HG03280 (cell line): ENCODE measurements at regions not wholly inside any gene's neighbourhood (a gene's known extent, or its start where the extent isn't known, plus 50 kb on each side); places are given as distances from the start of the nearest gene placed in this dataset.

Source experiments
- ATAC-seq: cut with Tn5 transposase; IDR thresholded peaks from one replicate; pipeline ENCODE4 v1.9.1; 2021; ENCODE audit warnings: mild to moderate bottlenecking, moderate library complexity; ENCODE audit not compliant: unreplicated experiment

GRCh38 chr1:201609661-201610318, 70.9 kb downstream of the NAV1 start:
- no peak for ATAC-seq

- no peak for ATAC-seq
Measured at GRCh38 chr1:201610858-201611257, 71.9 kb downstream of the NAV1 start.

DNA sequence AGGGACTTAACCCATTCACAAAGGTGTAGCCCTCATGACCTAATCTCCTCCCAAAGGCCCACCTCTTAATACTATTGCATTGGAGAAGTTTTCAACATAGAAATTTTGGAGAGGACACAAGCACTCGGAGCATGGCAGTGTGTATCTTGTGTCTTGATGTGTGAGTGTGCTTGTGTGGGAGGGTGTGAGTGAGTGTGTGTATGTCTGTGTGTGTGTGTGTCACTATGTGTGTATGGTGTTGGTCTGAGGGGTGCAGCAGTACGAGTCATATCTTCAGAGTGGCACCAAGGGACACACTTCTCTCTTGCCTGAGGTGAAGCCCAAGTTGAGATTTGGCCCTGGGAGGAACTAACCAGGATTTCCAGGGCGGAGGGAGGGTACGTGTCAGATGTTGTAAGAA, 73.7 kb downstream of the NAV1 start:
- no peak for ATAC-seq

DNA sequence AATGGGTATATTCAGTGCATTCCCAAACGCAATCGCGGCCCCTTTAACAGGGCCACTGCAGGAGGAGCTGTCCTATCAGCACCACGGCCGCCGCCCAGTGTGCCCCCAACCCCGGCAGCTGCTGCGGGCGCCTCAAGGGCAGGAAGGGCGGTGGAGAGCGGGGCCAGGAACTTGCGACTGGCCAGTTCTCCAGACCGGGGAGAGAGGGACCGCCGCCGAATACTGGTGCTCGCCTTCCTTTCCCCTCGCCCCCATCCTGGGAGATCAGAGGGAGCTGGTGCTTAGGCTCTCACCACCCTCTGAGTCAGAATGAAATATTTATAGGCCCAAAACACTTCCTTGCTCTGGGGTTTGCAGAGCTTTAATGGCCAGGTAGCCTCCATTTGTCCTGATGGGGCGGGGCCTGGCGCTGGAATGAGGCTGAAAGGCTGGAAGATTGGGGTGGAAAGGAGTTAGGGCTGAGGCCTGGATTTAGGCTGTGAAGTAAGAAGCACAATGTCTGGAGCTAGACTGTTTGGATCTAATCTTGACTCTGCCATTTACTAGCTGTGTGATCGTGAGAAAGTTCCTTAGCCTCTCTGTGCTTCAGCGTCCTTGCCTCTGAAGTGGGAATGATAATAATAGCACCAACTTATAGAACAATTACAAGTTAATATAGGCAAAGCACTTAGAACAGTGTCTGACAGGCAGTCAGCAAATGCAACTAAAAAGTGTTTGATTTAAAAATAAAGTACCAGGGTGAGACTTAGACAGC, 75.5 kb downstream of the NAV1 start:
- ATAC-seq = no peak

DNA sequence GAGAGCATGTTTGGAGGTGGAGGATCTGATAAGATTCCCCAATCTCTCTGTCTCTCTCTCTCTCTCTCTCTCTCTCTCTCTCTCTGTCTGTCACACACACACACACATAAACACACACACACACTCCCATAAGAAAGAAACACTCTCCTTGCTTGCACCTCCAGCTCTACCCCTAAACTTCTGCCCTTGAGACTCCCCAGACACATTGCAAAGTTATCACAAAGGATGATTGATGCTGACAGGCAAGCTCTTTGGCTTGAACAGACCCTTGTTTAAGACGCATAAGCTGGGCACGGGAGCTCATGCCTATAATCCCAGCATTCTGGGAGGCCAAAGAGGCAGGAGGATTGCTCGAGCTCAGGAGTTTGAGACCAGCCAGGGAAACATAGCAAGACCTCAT, 78.2 kb downstream of the NAV1 start:
- no peak for ATAC-seq

- ATAC-seq = no peak
Measured at GRCh38 chr1:201618389-201618788, 79.5 kb downstream of the NAV1 start.

DNA sequence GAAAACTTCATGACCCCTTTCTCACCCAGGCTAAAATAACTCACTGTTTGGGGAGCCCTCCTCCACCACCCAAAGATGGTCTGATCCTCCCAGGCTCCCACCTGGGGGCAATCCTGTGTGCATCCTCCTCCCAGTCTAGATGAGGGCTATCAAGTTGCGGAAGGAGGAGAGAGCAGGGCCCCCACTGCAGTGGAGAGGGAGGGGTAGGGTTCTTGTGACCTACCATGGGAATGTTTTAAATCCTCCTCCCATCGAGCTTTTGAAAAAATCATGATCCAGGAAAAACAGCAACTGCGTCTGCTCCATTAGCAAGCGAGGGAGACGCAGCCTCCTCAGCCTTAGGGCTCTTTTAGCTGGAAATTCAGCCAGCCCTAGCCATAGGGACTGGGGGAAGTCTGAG, 80.0 kb downstream of the NAV1 start:
- ATAC-seq = no peak

DNA sequence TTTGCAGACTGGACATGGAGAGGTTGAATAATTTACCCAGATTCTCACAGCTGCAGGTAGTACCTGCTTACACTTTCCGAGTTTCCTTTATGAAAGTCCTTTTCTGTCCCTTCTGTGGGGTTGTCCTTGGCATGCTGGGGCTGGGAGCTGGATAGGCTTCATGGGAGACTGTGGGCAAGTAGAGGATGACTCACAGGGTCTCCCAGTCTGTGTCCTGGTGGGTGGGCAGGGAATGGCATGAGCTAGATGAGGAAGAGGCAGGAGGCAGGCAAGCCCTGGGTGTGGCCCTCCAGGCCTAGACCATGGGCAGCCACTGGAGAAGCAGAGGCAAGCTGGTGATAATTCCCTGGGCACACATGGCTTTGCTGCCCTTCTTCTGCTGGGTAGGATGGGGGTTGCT, 80.6 kb downstream of the NAV1 start:
- no peak for ATAC-seq

DNA sequence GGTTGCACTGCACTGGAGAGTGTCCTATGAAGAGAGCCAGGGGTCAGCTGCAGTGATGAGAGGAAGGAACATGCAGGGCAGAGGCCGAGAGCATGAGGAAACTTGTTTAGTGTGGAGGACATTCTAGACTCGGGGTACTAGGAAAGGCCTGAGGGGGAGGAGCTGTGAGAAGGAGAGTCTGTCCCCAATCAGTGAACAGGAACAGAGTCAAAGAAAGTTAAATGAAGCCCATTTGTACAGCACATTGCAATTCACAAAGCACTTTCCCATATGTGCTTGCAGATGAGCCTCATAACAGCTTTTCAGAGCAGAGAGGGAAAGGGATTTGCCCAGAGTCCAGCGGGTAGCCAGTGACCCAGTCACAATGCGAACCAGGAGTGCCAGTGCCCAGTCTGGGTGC, 83.4 kb downstream of the NAV1 start:
- ATAC-seq = no peak

DNA sequence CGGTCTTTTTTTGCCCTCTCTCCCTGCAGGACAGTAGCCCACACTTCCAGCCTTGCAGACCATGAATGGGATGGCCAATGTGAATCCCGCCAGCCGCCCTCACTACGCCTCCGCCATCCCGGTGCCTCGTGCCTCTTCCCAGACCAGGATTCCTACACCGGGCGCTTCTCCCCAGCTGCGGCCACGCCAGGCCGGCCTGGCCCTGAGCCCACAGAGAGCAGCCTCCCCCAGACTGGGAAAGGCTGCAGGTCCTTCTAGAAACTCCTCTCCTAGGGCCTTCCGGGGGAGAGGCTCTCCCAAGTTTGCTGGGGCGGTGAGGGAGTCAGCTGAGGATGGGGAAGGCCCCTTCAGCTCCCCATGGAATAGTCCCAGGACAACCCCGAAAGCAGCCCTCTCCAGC, 83.9 kb downstream of the NAV1 start:
- no peak for ATAC-seq

- no peak for ATAC-seq
Measured at GRCh38 chr1:201624741-201625225, 85.9 kb downstream of the NAV1 start.

- no peak for ATAC-seq
Measured at GRCh38 chr1:201625226-201625761, 86.4 kb downstream of the NAV1 start.

- no peak for ATAC-seq
Measured at GRCh38 chr1:201625851-201626251, 86.9 kb downstream of the NAV1 start.

- ATAC-seq = no peak
Measured at GRCh38 chr1:201626629-201627275, 87.8 kb downstream of the NAV1 start.

GRCh38 chr1:201628490-201628889, 89.6 kb downstream of the NAV1 start:
- ATAC-seq = no peak

GRCh38 chr1:201630582-201630981, 91.7 kb downstream of the NAV1 start:
- no peak for ATAC-seq

DNA sequence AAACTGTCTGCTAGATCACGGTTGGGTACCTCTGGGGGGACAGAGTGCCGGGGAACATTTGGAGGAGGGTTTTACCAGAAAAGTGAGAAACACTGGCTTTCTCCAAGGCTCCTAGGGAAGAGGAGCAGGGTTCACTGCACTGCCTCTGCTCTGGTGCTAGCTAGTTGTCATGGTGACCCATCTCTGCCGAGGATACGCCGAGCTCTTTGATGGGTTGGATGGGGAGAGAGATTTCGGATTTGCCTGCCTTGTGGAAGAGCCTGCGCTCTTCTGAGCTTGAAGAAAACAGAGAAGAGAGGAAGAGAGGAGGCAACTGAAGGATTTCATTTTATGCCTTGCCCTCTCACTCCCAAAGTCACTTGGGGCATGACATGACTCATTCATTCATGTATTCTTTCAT, 92.1 kb downstream of the NAV1 start:
- no peak for ATAC-seq

- ATAC-seq = no peak
Measured at GRCh38 chr1:201632364-201632952, 93.5 kb downstream of the NAV1 start.

DNA sequence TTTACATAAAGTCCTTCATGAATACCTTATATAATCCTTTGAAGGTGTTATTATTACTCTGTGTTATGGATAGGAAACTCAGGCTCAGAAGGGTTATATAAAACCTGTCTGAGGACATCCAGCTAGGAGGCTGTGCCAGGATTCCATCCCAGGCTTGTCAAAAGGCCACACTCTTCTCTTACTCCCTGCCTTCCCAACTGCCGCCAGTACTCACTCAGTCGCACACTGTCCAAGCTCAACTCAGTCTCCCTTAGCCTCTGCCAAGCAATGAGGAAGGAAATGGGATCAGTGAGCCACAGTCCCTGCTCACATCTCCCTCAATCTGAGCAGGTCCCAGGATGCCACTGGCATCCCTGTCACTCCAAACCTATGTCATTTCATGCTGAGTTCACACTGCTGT, 94.4 kb downstream of the NAV1 start:
- no peak for ATAC-seq

- no peak for ATAC-seq
Measured at GRCh38 chr1:201633811-201634210, 94.9 kb downstream of the NAV1 start.

DNA sequence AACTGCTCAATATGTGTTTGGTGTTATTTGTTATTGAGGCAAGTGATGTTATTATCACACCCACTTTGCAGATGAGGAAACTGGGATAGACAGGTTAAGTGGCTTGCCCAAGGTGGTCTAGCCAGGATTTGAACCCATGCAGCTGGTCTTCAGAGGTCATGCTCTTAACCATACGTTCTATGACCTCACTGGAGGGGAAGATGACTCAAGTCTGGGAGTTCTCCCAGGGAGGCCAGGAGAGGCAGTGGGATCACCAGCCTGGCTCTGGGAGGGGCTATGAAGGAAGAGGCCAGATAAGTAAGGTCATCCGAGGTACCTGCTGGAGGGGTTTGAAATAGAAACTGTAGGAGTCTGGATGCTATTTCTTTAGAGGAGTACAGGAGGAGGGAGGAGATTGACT, 95.3 kb downstream of the NAV1 start:
- no peak for ATAC-seq
